HG02642 (cell line): ENCODE measurements at regions not wholly inside any gene's neighbourhood (a gene's known extent, or its start where the extent isn't known, plus 50 kb on each side); places are given as distances from the start of the nearest gene placed in this dataset.

Experiments used
- ATAC-seq: cut with Tn5 transposase; IDR thresholded peaks from one replicate; pipeline ENCODE4 v1.9.1; 2021; ENCODE audit warnings: mild to moderate bottlenecking; ENCODE audit not compliant: unreplicated experiment, poor library complexity

DNA sequence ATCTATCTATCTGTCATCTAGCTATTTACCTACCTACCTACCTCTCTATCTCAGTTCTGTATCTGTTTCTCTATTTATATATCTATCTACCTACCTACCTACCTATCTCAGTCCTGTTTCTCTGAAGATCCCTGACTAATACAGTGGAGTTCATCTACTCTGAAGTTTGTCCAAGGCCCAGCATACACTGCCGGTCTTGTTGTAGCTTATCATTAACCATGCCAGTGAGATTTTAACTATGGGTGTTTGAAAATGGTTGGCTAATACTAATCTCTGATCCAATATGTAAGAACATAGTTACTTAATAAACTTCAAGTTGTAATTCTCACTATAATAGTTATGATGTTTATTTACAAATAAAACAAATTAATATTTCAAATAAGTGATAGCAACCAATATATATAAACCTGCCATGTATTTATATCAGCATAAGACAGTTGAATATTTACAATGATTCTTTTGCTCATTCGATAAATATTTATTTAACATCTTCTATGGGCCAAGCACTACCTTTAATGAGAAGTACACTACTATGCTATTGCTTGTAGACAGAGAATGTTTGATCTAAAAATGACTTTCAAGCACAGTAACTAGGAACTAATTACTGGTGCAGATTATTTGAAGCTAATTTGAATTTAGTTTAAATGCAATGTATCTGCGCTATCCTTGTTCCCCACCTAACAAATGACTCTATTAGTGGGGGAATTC, 242.1 kb downstream of the KLF5 start:
- no peak for ATAC-seq

DNA sequence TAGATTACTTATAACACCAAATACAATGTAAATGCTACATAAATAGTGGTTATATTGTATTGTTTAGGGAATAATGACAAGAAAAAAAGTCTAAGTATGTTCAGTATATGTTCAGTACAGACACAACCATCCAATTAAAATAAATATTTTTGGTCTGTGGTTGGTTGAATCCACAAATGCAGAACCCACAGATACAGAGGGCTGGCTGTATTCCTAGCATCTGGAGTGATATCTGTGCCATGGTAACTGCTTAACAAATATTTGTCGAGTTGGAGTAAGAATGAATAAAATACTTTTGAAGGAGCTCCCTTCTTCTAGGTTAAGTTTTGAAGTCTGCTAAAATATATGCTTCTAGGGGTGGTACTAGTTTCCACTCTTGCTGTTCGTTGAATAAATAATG, 241.0 kb downstream of the KLF5 start:
- ATAC-seq, result no peak

DNA sequence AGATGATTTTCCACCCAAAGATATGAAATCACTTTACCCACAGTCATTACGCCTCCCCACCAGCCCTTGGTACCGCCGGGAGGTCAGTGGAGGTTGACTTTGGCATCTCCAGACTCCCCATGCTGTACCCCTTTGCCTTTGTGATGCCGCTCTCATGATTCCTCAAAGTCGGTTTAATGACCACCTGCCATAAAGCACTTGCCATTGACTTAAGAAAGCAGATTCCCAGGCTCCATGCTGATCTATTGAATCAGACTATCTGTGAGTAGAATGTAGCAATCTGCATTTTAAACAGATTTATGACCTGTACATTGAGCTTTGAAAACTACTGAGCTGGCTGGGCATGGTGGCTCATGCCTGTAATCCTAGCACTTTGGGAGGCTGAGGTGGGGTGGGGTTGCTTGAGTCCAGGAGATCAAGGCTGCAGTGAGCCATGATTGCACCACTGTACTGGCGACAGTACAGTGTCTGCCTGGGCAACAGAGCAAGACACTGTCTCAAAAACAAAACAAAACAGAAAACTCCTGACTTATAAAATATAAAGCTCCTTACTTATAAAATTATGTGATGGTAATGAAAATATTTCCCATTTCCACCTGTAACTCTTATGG, 235.2 kb downstream of the KLF5 start:
- no peak for ATAC-seq

DNA sequence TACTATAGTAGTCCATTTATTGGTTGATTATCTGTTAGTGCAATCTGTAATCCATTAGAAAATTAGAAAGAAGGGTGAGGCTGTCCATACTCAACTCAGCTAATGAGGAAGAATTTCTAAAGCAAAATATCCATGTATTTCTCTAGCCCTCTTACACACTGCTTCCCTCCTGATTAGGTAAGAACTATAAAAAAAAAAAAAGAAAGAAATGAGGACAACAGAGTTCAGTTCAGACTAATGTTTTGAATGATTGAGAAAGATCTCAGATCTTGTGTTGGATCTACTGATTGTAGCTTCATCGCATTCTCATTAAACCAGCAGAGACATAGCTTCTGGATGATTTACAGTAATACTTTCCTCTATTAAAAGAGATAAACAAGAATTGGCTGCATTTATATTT, 233.3 kb downstream of the KLF5 start:
- no peak for ATAC-seq

DNA sequence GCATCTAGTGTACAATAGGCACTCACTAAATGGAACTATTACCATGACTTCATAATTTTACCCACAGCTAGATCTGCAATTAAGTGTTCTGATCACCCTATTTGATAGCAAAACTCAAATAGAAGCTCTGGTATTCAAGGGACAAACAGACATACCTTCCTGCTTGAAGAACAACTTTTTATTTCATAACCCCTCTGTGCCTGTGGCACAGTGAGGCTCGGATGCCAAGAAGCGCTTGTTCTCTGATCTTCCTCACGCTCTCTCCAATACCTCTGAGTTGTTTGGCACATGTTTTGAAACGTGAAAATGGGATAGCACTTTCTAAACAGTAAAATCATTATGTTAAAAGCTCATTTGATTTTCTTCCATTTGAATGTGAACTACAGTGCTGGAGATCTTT, 232.0 kb downstream of the KLF5 start:
- no peak for ATAC-seq

DNA sequence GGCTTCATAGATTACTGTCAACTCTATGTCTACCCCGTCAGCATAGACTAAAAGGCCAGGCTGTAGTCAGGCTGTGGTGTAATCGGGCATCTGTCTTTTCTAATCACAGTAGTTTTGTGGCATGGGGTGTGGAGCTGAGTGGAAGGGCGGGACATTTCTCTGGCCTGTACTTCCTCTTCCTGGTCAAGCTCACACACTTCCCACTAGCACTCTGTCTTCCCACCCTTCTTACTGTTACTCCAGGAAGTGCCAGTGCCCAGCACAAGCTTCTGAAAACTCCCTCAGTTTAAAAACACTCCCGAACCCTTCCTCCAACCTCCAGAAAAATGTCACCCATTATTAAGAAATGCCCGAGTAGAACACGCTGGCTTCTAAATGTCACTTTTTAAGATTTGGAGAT, 229.8 kb downstream of the KLF5 start:
- ATAC-seq, result no peak

DNA sequence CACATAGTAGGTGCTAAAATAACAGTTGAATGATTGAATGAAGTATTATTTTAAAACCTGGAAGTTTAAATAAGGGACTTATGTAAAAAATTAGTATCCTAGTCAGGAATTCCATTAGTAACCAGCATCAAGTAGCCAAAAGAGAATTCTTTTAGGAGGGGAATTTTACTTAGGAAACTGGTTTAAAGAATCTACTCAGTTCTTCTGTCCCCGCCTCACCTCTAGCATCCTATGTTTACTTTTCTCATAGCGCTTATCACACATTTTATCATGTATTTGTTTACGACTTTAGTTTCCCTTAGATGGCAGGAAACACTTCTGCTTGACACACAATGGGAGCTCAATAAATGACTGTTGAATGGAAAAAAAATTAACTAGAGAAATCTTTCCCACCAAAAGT, 229.0 kb downstream of the KLF5 start:
- no peak for ATAC-seq

DNA sequence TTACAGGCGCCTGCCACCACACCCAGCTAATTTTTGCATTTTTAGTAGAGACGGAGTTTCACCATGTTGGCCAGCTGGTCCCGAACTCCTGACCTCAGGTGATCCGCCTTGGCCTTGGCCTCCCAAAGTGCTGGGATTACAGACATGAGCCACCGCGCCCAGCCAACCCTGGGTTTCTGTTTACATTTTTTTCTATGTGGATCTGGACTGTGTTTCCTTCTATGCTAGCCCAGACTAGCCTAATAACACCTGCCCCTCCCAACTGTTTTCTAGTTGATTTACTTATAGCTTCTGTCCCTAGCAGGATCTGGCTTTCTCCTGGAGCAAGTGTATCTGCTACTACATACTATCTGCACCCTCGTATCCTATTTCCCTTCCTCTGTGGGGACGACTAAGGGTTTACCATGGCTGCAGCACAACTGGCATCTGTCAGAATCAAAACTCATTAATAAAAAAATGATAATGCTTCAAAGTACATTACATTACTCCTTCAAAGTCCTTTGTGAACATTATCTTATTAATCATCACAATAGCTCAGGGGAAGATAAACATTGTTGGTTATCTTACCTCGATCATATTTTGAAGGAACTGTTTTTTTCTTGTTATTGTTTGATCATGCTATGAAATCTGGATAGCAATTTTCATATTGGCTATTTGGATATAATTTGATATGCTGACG, 228.3 kb downstream of the KLF5 start:
- ATAC-seq, result no peak

DNA sequence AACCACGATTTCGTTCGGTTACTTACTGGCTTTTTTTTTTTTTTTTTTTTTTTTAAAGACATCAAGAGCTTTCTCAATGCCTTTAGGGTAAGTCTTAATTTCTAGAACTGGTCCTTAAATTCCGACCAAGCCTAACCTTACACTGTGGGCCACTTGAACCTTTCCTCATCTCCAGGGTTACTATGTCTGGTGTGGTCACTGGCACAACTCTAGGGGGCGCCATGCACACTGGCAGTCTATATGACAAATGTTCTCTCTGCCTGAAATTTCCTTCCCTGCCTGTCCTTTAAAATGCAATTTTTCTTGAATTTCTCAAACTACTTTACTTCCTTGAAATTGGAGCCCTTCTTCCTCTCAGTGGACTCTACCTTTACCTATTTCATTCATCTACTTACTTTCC, 227.4 kb downstream of the KLF5 start:
- ATAC-seq, result no peak

DNA sequence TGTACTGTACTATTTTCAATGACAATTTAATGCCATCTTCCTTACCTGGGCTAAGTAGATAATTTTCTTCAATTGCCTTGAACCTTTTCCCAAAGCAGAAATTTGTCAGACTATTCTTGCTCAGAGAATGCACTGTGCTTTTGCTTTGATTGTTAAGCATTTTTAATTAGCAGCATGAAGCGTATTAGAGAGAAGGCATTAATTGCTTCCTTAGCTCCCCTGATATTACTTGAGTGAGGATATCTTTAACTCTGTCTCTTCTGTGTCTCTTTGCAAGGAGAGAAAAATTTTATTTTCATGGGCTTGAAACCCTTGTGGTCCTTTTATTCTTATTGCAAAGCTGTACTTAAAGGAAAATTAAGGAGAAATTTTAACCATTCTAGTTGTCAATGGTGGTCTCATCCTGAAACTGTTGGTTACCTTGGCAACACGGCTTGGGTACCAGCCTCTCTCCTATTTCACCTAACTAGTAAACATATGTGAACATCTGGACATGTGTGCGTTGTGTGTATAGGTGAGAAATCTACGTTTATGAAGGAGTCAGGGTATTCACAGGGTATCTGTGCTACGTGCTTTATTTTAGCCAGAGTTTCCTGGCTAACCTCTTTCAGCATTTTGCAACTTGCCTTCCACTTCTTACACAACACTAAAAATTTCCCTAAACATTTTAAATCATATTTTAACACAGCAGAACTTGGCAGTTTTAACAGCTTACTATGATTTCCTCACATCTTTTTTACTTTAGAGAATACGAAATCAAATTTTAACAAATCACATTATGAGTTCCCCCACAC, 225.5 kb downstream of the KLF5 start:
- ATAC-seq, result no peak

DNA sequence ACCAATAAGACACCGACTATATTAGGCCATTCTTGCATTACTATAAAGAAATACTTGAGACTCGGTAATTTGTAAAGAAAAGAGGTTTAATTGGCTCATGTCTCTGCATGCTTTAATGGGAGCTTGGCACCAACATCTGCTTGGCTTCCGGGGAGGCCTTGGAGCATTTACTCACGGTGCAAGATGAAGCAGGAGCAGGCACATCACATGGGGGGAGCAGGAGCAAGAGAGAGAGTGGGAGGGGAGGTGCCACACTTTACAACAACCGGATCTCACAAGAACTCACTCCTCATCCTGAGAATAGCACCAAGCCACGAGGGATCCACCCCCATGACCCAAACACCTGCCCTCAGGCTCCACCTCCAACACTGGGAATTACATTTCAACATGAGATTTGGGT, 224.8 kb downstream of the KLF5 start:
- no peak for ATAC-seq

DNA sequence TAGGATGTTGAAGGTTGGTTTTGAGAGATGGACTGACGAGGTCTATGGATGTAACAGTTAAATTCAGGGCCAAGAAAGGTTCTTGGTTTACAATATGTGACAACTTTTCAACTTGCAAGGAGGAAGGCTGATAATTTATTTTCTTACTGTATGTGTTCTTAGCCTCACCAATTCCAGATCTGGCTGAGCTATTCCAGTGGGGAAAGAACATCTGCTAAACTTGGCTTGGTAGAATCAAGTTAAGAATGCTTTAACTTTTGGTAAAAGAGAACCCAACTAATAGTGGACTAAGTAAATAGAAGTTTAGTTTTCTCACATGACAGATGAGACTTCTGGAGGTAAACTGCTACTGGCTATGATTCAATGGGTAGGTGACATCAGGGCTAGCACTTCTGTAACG, 222.9 kb downstream of the KLF5 start:
- no peak for ATAC-seq

DNA sequence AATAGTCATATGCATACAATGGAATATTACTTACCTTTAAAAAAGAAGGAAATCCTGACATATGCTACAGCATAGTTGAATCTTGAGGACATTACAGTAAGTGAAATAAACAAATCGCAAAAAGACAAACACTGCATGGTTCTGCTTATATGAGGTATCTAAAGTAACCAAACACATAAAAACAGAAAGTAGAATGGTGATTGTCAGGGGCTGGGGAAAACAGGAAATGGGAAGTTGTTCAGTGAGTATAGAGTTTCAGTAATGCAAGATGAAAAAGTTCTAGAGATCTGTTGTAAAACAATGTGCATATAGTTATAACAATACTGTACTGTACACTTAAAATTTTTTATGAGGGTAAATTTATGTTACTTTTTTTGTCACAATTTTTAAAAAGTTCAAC, 219.4 kb downstream of the KLF5 start:
- ATAC-seq, result no peak

DNA sequence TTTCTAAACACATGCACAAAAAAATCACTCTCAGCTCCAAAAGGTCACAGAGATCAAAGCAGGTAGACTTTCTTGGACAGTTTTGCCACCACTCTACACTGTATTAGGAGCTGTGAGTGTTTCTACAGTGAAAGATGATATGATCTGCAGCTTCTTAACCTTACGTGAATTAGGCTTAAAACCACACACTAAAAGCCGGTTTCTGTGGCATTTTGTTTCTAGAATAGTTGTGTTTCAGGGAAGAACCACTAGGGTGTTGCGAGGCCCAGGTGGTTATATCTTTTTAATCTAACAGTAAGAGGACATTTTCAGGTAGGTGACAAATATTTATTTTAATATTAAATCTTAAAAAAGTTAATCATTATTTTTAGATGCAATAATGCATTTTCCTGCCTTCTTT, 216.4 kb downstream of the KLF5 start:
- no peak for ATAC-seq

DNA sequence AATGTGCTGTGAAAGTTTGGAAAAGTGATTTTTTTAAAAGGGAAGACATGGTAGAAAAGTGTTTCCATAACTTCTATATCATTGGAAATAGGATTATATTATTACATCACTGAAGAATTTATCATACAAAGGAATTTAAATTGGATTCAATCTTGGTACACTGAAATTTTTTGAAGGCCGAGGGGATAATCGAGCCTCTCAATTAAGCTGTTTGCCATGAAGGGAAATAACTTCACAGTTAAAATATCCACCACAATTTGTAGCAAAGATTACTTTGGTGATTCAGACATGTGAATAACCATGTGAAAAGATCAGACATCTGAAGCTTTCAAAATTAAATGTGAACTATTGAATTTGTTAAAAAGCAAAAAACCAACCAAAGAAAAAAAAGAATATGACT, 215.3 kb downstream of the KLF5 start:
- ATAC-seq, result no peak

DNA sequence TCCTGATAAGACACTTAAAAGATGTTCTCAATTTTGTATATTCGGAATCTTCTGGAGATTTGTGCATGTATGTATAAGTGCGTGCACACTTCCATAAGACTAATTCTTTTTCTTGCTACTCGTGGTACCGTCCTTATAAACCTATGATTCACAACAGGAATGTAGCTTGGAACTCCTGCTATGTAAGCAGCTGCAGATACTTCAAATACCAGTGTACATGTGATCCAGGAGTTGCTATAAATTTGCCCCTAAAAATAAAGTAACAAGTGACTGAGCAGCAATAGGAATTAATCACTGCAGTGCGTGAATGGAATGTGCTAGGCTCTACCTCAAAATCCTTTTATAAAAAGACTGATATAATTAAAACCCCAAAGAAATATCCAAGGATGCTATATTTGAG, 214.9 kb downstream of the KLF5 start:
- no peak for ATAC-seq

DNA sequence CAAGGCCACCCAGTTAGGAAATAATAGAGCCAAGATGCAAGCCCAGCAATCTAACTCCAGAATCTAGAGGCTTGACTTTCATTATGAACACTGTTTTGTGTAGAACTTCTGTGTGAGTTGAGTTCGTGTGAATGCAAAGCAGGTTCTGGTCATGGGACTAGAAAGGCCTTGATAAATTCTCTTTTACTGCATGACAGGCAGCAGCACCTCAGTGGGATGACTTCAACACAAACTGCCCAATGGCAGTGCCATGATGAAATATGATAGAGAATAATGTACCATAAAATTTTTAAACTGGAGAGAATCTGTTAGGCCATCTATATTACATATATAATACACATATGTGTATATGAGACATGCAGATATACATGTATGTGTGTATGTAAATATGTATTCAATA, 214.5 kb downstream of the KLF5 start:
- no peak for ATAC-seq

DNA sequence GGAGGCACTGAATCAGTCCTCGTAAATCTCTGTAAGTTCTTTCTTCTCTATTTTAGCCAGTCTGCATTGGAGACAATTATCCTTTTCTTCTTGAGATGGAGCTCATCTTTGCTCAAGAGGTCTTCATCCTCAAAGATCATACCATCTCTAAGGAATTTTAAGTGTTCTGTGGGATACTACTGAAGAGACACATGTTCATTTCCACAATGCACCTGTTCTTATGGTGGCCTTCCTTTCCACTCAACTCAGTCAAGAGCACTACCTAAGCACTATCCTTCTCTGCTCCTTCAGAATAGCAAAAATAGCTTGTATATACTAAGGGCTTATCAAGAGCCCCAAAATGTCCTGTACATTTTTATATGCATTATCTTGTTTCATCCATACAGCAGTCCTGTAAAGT, 214.0 kb downstream of the KLF5 start:
- no peak for ATAC-seq

DNA sequence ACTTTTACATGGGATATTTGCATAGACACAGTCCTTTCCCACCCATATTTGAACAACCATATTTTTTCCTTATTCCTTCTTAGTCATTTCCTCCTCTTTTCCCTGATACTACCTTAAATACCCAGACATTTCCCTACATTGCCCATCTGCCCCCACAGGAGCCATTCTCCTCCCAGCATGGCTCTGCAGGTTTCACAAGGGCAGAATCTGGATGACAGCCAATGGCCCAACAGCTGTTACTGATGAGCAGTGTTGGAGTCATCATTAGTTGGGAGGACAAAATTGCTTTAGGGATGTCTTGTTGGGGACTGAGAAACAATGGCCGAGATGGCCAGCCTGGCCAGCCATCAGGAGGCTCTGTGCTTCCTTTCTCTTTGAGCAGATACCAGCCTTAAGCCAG, 209.5 kb downstream of the KLF5 start:
- no peak for ATAC-seq

DNA sequence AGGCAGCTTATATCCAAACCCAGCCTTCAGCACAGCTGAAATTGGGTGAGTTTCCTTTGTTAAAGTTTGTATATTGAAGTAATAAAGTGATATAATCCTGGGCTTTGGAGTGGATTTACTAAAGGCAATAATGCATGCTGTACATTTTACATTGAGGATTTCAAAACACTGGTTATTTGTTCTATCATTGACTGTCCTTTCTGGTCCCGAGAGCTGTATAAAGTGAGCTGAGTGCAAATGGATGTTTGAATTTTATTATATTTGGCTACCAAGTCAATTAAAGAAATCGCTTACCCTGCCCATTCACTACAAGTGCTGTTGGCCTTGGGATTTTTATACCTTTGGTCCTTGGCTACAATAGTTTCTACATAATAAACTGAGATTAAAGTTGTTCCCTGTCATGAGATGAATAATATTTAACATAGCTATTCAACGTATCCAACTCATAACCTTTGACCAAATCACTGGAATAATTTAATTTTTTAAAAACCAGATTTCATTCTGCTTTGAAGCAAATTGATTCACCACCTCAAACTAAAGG, 207.9 kb downstream of the KLF5 start:
- ATAC-seq, result no peak
